Activated CD8-positive, alpha-beta memory T cell treated with anti-CD3 and anti-CD28 coated beads for 48 hours (primary cell): ENCODE measurements at regions not wholly inside any gene's neighbourhood (a gene's known extent, or its start where the extent isn't known, plus 50 kb on each side); places are given as distances from the start of the nearest gene placed in this dataset.
"Not testable (repeated sequence)": the region's sequence is repeated elsewhere in the genome, so short reads cannot be mapped to it uniquely, and the experiment has no call there.

Experiments used
- DNase-seq, 3 experiments: peaks; one replicate each; pipeline ENCODE4 v3.0.0-alpha.2; 2020; ENCODE audit warnings: low read depth in 2 of 3, low spot score in 2 of 3

- DNase-seq: not testable (repeated sequence)
These were observed 56.8 kb downstream of the ATP6V0E2 start for GRCh38 chr7:149930374-149931068.

GRCh38 chr7:149933776-149934175, 60.0 kb downstream of the ATP6V0E2 start:
- not testable (repeated sequence) for DNase-seq

GRCh38 chr7:149947346-149947745, 73.6 kb downstream of the ATP6V0E2 start:
- DNase-seq: not testable (repeated sequence)

GRCh38 chr7:149948444-149948843, 74.7 kb downstream of the ATP6V0E2 start:
- not testable (repeated sequence) for DNase-seq

GRCh38 chr7:149949863-149950577, 76.3 kb downstream of the ATP6V0E2 start:
- DNase-seq: not testable (repeated sequence)

- not testable (repeated sequence) for DNase-seq
These were observed 76.8 kb downstream of the ATP6V0E2 start for GRCh38 chr7:149950578-149950924.

GRCh38 chr7:149951579-149951978, 77.8 kb downstream of the ATP6V0E2 start:
- DNase-seq: not testable (repeated sequence)

GRCh38 chr7:149958880-149959279, 85.1 kb downstream of the ATP6V0E2 start:
- not testable (repeated sequence) for DNase-seq

- not testable (repeated sequence) for DNase-seq
These were observed 87.1 kb downstream of the ATP6V0E2 start for GRCh38 chr7:149960863-149961262.

- not testable (repeated sequence) for DNase-seq
These were observed 88.1 kb downstream of the ATP6V0E2 start for GRCh38 chr7:149961878-149962277.

GRCh38 chr7:149962685-149963319, 89.0 kb downstream of the ATP6V0E2 start:
- not testable (repeated sequence) for DNase-seq

GRCh38 chr7:149963985-149964384, 90.2 kb downstream of the ATP6V0E2 start:
- DNase-seq: not testable (repeated sequence)

GRCh38 chr7:149966444-149966843, 92.7 kb downstream of the ATP6V0E2 start:
- not testable (repeated sequence) for DNase-seq

GRCh38 chr7:149972977-149973376, 99.2 kb downstream of the ATP6V0E2 start:
- not testable (repeated sequence) for DNase-seq

- DNase-seq: not testable (repeated sequence)
These were observed 99.9 kb downstream of the ATP6V0E2 start for GRCh38 chr7:149973681-149974080.

GRCh38 chr7:149975608-149976007, 101.8 kb downstream of the ATP6V0E2 start:
- not testable (repeated sequence) for DNase-seq

- not testable (repeated sequence) for DNase-seq
These were observed 104.8 kb downstream of the ATP6V0E2 start for GRCh38 chr7:149978537-149978936.

GRCh38 chr7:149978944-149979343, 105.2 kb downstream of the ATP6V0E2 start:
- not testable (repeated sequence) for DNase-seq

GRCh38 chr7:149982537-149983112, 108.9 kb downstream of the ATP6V0E2 start:
- DNase-seq: not testable (repeated sequence)

GRCh38 chr7:149986866-149987265, 113.1 kb downstream of the ATP6V0E2 start:
- not testable (repeated sequence) for DNase-seq

- not testable (repeated sequence) for DNase-seq
These were observed 118.0 kb downstream of the ATP6V0E2 start for GRCh38 chr7:149991652-149992302.
